Left hindlimb (tissue), 1 donor: ENCODE measurements at regions not wholly inside any gene's neighbourhood (a gene's known extent, or its start where the extent isn't known, plus 50 kb on each side); places are given as distances from the start of the nearest gene placed in this dataset.

Experiments
- DNase-seq: peaks from one replicate; pipeline ENCODE4 v3.0.0-alpha.2; 2018

GRCh38 chr15:92224843-92225242 lies 168.8 kb upstream of the ST8SIA2 start:
- DNase-seq, result no peak

GRCh38 chr15:92226020-92226612 lies 167.6 kb upstream of the ST8SIA2 start:
- DNase-seq, result no peak

GRCh38 chr15:92228830-92229229 lies 164.9 kb upstream of the ST8SIA2 start:
- DNase-seq, result no peak

GRCh38 chr15:92231461-92231860 lies 162.2 kb upstream of the ST8SIA2 start:
- no peak for DNase-seq

GRCh38 chr15:92232317-92232716 lies 161.4 kb upstream of the ST8SIA2 start:
- DNase-seq, result no peak

GRCh38 chr15:92232876-92233275 lies 160.8 kb upstream of the ST8SIA2 start:
- DNase-seq, result no peak

- DNase-seq, result no peak
Observed at GRCh38 chr15:92243227-92243626, 150.5 kb upstream of the ST8SIA2 start.

- DNase-seq, result no peak
Observed at GRCh38 chr15:92244703-92245102, 149.0 kb upstream of the ST8SIA2 start.

GRCh38 chr15:92247649-92248242 lies 145.9 kb upstream of the ST8SIA2 start:
- no peak for DNase-seq

GRCh38 chr15:92266796-92267685 lies 126.6 kb upstream of the ST8SIA2 start:
- no peak for DNase-seq

GRCh38 chr15:92268900-92269299 lies 124.8 kb upstream of the ST8SIA2 start:
- DNase-seq, result no peak

- DNase-seq, result no peak
Observed at GRCh38 chr15:92271179-92271578, 122.5 kb upstream of the ST8SIA2 start.

GRCh38 chr15:92272106-92272505 lies 121.6 kb upstream of the ST8SIA2 start:
- no peak for DNase-seq

- DNase-seq, result no peak
Observed at GRCh38 chr15:92273286-92273685, 120.4 kb upstream of the ST8SIA2 start.

- DNase-seq, result no peak
Observed at GRCh38 chr15:92273723-92274122, 120.0 kb upstream of the ST8SIA2 start.

- DNase-seq, result no peak
Observed at GRCh38 chr15:92277776-92278175, 115.9 kb upstream of the ST8SIA2 start.

GRCh38 chr15:92283813-92284212 lies 109.9 kb upstream of the ST8SIA2 start:
- no peak for DNase-seq

- no peak for DNase-seq
Observed at GRCh38 chr15:92288755-92289154, 104.9 kb upstream of the ST8SIA2 start.

- no peak for DNase-seq
Observed at GRCh38 chr15:92289733-92290132, 103.9 kb upstream of the ST8SIA2 start.

- no peak for DNase-seq
Observed at GRCh38 chr15:92290359-92290992, 103.2 kb upstream of the ST8SIA2 start.

- no peak for DNase-seq
Observed at GRCh38 chr15:92291900-92292299, 101.8 kb upstream of the ST8SIA2 start.

GRCh38 chr15:92294759-92295158 lies 98.9 kb upstream of the ST8SIA2 start:
- DNase-seq, result no peak

GRCh38 chr15:92304223-92304975 lies 89.3 kb upstream of the ST8SIA2 start:
- no peak for DNase-seq
